Adrenal gland (tissue), 5 donors: ENCODE measurements at regions not wholly inside any gene's neighbourhood (a gene's known extent, or its start where the extent isn't known, plus 50 kb on each side); places are given as distances from the start of the nearest gene placed in this dataset.

Experiments used
- CTCF ChIP-seq, 6 experiments: fragments of 450-650 bp in 4 of 6; fragments of 200-600 bp in 2 of 6; sonication (generic) in 1 of 6; IDR thresholded peaks; 1 replicate in 5 of 6; 2 replicates in 1 of 6; pipeline versions ENCODE4 v1.5.1 to v1.8.0; 2016 to 2021; ENCODE audit warnings: antibody characterized with exemption in 6 of 6, mild to moderate bottlenecking in 2 of 6, moderate library complexity in 1 of 6
- POLR2A ChIP-seq, 2 donors: fragments of 450-650 bp; IDR thresholded peaks; one replicate each; pipeline ENCODE4 v1.6.1; 2017; ENCODE audit warnings: antibody characterized with exemption in 2 of 2, mild to moderate bottlenecking in 2 of 2, moderate library complexity in 1 of 2
- donor health status: DM: no; HTN: no; CAD: no.

DNA sequence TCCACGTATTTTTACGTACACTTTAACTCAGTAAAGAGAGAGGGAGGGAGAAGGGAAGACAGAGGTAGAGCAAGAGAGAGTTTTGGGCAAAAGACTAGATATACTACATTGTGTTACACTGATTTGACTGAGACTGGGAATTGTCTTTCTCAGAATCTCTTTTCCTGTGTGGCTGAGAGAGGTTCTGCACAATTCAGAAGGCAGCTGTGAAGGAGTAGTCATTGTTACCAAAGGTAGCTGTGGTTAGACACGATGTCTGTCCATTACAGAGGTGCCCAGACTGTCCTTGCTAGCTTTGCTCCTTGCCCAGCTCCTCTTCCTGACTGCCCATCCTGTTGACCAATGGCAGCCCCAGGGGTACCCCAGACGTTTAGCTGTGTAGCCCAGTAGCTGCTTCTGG lies 577.5 kb upstream of the CBLB start:
- TF ChIP-seq CTCF (IDR thresholded peaks at IDR 0.05) = no peak
- TF ChIP-seq POLR2A (IDR thresholded peaks at IDR 0.05) = no peak
